Left renal cortex interstitium (tissue), 4 donors: ENCODE measurements at regions not wholly inside any gene's neighbourhood (a gene's known extent, or its start where the extent isn't known, plus 50 kb on each side); places are given as distances from the start of the nearest gene placed in this dataset.
"Not testable (repeated sequence)": the region's sequence is repeated elsewhere in the genome, so short reads cannot be mapped to it uniquely, and the experiment has no call there.

Experiments
- DNase-seq, 4 donors: peaks; one replicate each; pipeline ENCODE4 v3.0.0-alpha.2; 2013; ENCODE audit warnings: low read depth in 4 of 4, low spot score in 2 of 4, missing footprints in 1 of 4

- DNase-seq, result no peak
These were observed 99.8 kb downstream of the PJA1 start for GRCh38 chrX:69065451-69065850.

GRCh38 chrX:69063486-69063885 lies 101.8 kb downstream of the PJA1 start:
- DNase-seq, result no peak

- DNase-seq, result no peak
These were observed 102.8 kb downstream of the PJA1 start for GRCh38 chrX:69062493-69062892.

GRCh38 chrX:69060631-69061408 lies 104.4 kb downstream of the PJA1 start:
- no peak for DNase-seq

GRCh38 chrX:69055193-69055592 lies 110.1 kb downstream of the PJA1 start:
- DNase-seq, result no peak

- DNase-seq, result not testable (repeated sequence)
These were observed 110.8 kb downstream of the PJA1 start for GRCh38 chrX:69054497-69054896.

GRCh38 chrX:69051901-69052300 lies 113.4 kb downstream of the PJA1 start:
- no peak for DNase-seq

- DNase-seq, result no peak
These were observed 115.0 kb downstream of the PJA1 start for GRCh38 chrX:69050051-69050765.

GRCh38 chrX:69046996-69047490 lies 118.2 kb downstream of the PJA1 start:
- no peak for DNase-seq

GRCh38 chrX:69045616-69046345 lies 119.5 kb downstream of the PJA1 start:
- no peak for DNase-seq

- no peak for DNase-seq
These were observed 126.4 kb downstream of the PJA1 start for GRCh38 chrX:69038816-69039215.

GRCh38 chrX:69038188-69038587 lies 127.1 kb downstream of the PJA1 start:
- DNase-seq, result no peak

GRCh38 chrX:69037786-69038185 lies 127.5 kb downstream of the PJA1 start:
- no peak for DNase-seq

- DNase-seq, result no peak
These were observed 128.3 kb downstream of the PJA1 start for GRCh38 chrX:69036674-69037573.

GRCh38 chrX:69034451-69034850 lies 130.8 kb downstream of the PJA1 start:
- DNase-seq, result no peak

GRCh38 chrX:69033936-69034335 lies 131.3 kb downstream of the PJA1 start:
- no peak for DNase-seq

GRCh38 chrX:69032601-69033000 lies 132.7 kb downstream of the PJA1 start:
- no peak for DNase-seq

GRCh38 chrX:69031971-69032391 lies 133.3 kb downstream of the PJA1 start:
- no peak for DNase-seq

GRCh38 chrX:69031181-69031580 lies 134.1 kb downstream of the PJA1 start:
- DNase-seq, result no peak

- DNase-seq, result no peak
These were observed 135.5 kb downstream of the PJA1 start for GRCh38 chrX:69029771-69030170.
